ENCODE measurements at regions not wholly inside any gene's neighbourhood (a gene's known extent, or its start where the extent isn't known, plus 50 kb on each side); places are given as distances from the start of the nearest gene placed in this dataset.
A peak's percentile ranks its signal among the peaks of the same experiment; 100 is the strongest.

- peaks cover 0 to 69% (median 13%) of the 10 kb centered on the region in 11 experiments; a peak in 12 of 22 replicates for H3K36me3 ChIP-seq
- peaks cover 12 to 44% (median 15%) of the 10 kb centered on the region in 10 experiments for H3K4me1 ChIP-seq
- peaks cover 0 to 98% (median 37%) of the 10 kb centered on the region in 11 experiments; a peak in 14 of 22 replicates for H4K20me1 ChIP-seq
- TF ChIP-seq Cebpa-rat (IDR thresholded peaks at IDR 0.05), result no peak
- H3K27me3 ChIP-seq, result no peaks in the 10 kb centered on the region
- H3K27ac ChIP-seq, result no peak overlapping the region
- H3K4me3 ChIP-seq, result no peak overlapping the region
- H3K9me3 ChIP-seq (replicated peaks in 1 of 11), result peaks cover 0 to 13% (median 5%) of the 10 kb centered on the region in 11 experiments; a peak in 11 of 22 replicates
- no peak overlapping the region for H3K4me2 ChIP-seq
- no peak overlapping the region for H3K9ac ChIP-seq
Observed at GRCh38 chr7:131002600-131002999, 268.6 kb upstream of the KLF14 start.

- no peak overlapping the region for H3K9ac ChIP-seq
- H4K20me1 ChIP-seq, result peaks cover 0 to 98% (median 31%) of the 10 kb centered on the region in 11 experiments; a peak in 14 of 22 replicates
- H3K4me2 ChIP-seq, result peak overlapping the region in 3 of 11 experiments; percentile 2 to 51 (median 44); a peak in 3 of 22 replicates
- H3K36me3 ChIP-seq, result peaks cover 0 to 58% (median 13%) of the 10 kb centered on the region in 11 experiments; a peak in 13 of 22 replicates
- no peak overlapping the region for H3K27ac ChIP-seq
- H3K4me1 ChIP-seq, result peaks cover 17 to 49% (median 20%) of the 10 kb centered on the region in 10 experiments
- H3K27me3 ChIP-seq, result no peaks in the 10 kb centered on the region
- peaks cover 0 to 13% (median 5%) of the 10 kb centered on the region in 11 experiments; a peak in 11 of 22 replicates for H3K9me3 ChIP-seq (replicated peaks in 1 of 11)
- no peak for TF ChIP-seq Cebpa-rat (IDR thresholded peaks at IDR 0.05)
- no peak overlapping the region for H3K4me3 ChIP-seq
Observed at GRCh38 chr7:131003634-131004033, 269.6 kb upstream of the KLF14 start.

GRCh38 chr7:131004371-131004770, 270.4 kb upstream of the KLF14 start:
- H3K4me3 ChIP-seq, result no peak overlapping the region
- H3K27me3 ChIP-seq, result no peaks in the 10 kb centered on the region
- peaks cover 0 to 13% (median 5%) of the 10 kb centered on the region in 11 experiments; a peak in 11 of 22 replicates for H3K9me3 ChIP-seq (replicated peaks in 1 of 11)
- H3K27ac ChIP-seq, result no peak overlapping the region
- TF ChIP-seq Cebpa-rat (IDR thresholded peaks at IDR 0.05), result no peak
- H4K20me1 ChIP-seq, result peaks cover 0 to 98% (median 32%) of the 10 kb centered on the region in 11 experiments; a peak in 14 of 22 replicates
- H3K4me1 ChIP-seq, result peaks cover 13 to 49% (median 17%) of the 10 kb centered on the region in 10 experiments
- H3K4me2 ChIP-seq, result peak overlapping the region in 3 of 11 experiments; percentile 2 to 51 (median 44); a peak in 5 of 22 replicates
- peaks cover 0 to 51% (median 13%) of the 10 kb centered on the region in 11 experiments; a peak in 12 of 22 replicates for H3K36me3 ChIP-seq
- H3K9ac ChIP-seq, result no peak overlapping the region

DNA sequence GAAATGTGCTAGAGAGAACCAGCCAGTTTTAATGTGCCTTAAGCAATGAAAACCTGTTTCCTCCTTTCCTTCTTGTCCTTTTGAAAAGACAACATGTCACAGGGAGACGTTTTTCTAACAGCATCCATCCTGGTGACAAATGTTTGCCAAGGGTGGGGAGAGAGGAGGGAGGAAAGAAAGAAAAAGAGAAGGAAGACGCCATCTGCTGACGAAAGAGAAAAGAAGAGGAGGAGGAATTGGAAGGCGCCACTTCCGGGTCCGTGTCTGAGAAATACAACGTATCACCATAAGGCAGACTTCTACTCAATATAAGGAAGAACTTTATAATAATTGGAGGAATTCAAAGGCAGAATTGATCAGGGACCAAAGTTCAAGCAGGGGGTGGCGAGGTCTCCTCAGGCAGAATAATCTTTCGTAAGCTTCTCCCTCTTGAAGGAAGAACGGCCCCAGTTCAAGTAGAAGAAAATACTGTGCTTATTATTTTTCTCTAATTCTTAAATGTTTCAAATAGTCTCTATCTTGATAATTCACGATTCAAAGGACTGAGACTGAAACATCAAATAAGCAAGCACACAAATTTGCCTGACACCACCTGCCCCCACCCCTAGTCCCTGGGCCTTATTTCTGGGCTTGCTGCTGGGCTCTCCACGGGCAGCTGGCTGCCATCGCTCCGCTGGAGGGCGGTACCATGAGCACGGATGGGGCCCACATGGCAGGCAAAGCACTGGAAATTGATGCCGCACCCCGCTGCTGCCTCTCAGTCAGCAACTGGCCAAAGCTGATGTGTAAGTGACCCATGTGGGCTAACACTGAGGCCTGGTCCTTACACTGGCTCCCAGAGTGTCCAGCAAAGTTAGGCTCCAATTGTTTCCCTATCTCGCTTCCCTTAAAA, 273.7 kb upstream of the KLF14 start:
- Histone ChIP-seq H3K9ac (peak overlapping the region; percentile 14 to 56 (median 37); a peak in 11 of 22 replicates), H3K36me3 (peaks cover 0 to 18% (median 3%) of the 10 kb centered on the region in 11 experiments; a peak in 9 of 22 replicates), H3K27ac (peak overlapping the region; percentile 34 to 72 (median 50); a peak in 19 of 22 replicates), H4K20me1 (peaks cover 0 to 98% (median 39%) of the 10 kb centered on the region in 11 experiments; a peak in 14 of 22 replicates), H3K4me3 (no peak overlapping the region), H3K4me2 (peak overlapping the region; percentile 4 to 58 (median 24); a peak in 12 of 22 replicates), H3K9me3 (replicated peaks in 1 of 11) (peaks cover 0 to 8% (median under 1%) of the 10 kb centered on the region in 11 experiments; a peak in 9 of 22 replicates), H3K27me3 (no peaks in the 10 kb centered on the region), H3K4me1 (peaks cover 6 to 78% (median 44%) of the 10 kb centered on the region in 10 experiments)
- no peak for TF ChIP-seq Cebpa-rat (IDR thresholded peaks at IDR 0.05)

DNA sequence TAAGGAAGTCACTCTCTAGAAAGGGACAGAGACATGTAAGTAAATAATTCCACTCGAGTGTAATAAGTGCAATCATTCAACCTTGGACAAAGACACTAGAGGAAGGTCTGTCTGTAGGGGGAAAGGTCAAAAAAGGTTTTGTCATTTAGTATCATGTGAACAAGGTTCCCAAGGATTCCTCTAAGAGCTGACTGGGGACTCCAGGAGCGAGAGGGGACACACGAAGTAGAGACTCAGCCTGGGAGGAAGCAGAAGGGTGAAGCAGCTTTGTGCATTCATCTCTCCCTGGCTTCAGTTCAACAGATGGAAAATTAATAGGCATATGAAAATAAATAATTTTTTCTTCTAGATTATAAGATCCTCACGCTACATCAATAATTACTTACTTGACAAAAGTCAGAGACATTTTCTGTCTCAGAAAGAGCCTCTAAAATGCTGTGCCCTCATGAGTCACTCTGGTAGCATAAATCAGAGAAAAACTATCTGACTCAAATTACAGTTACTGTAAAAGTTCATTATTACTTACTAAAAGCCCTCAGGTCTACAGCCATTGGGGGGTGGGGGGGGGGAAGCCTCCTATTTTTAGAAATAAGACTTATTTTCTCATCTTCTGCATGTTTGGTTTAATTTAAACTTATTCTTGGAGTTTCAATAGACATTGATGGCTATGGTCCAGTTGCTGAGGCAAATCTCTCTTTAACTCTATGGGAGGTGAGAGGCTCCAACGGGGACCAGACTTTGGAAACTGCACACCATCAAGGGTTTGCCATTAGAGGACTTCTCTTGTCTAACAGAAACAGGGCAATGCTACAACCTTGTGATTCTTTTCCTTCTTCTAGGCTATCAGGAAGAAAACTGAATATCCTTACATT, 275.1 kb upstream of the KLF14 start:
- Histone ChIP-seq H3K4me3 (no peak overlapping the region), H3K9ac (no peak overlapping the region), H3K9me3 (replicated peaks in 1 of 11) (no peaks in the 10 kb centered on the region), H3K4me2 (peak overlapping the region in 3 of 11 experiments; percentile 2 to 28 (median 28); a peak in 3 of 22 replicates), H4K20me1 (peaks cover 0 to 98% (median 52%) of the 10 kb centered on the region in 11 experiments; a peak in 15 of 22 replicates), H3K27ac (peak overlapping the region in 2 of 11 experiments; percentile 18 to 26; a peak in 2 of 22 replicates), H3K36me3 (peaks cover 0 to 8% (median 0%) of the 10 kb centered on the region in 11 experiments; a peak in 6 of 22 replicates), H3K4me1 (peaks cover 6 to 86% (median 53%) of the 10 kb centered on the region in 10 experiments), H3K27me3 (no peaks in the 10 kb centered on the region)
- TF ChIP-seq Cebpa-rat (IDR thresholded peaks at IDR 0.05), result no peak

DNA sequence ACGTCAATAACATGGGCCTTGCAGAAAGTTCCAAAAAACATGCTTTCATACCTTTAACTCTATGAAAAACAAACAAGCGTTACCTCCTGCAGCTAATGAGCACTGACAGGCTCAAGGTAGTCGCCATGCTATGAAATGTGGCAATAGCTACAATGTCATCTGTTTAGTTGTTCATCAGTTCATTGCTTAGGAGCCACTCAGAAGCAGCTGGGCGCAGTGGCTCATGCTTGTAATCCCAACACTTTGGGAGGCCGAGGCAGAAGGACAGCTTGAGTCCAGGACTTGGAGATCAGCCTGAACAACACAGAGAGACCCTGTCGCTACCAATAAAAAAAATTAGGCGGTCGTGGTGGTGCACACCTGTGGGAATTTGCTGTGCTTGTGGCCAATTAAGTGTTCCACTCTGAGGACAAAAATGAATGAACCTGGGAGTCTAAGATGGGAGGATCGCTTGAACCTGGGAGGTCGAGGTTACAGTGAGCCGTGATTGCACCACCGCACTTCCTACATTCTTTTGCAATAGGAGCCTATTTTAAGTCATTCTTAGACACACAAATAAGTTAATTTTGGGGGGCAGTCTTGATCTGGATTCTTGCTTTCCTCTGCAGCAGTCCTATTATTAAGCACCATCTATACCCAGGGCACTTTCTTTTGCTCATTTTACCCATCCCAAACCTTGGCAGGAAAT, 276.2 kb upstream of the KLF14 start:
- no peaks in the 10 kb centered on the region for H3K9me3 ChIP-seq (replicated peaks in 1 of 11)
- H3K36me3 ChIP-seq, result peaks cover 0 to 13% (median 0%) of the 10 kb centered on the region in 11 experiments; a peak in 6 of 22 replicates
- peaks cover 0 to 98% (median 59%) of the 10 kb centered on the region in 11 experiments; a peak in 15 of 22 replicates for H4K20me1 ChIP-seq
- H3K4me2 ChIP-seq, result peak overlapping the region in 10 of 11 experiments; percentile 13 to 87 (median 63); a peak in 17 of 22 replicates
- no peaks in the 10 kb centered on the region for H3K27me3 ChIP-seq
- peak overlapping the region in 5 of 11 experiments; percentile 1 to 53 (median 14); a peak in 5 of 22 replicates for H3K27ac ChIP-seq
- TF ChIP-seq Cebpa-rat (IDR thresholded peaks at IDR 0.05), result no peak
- H3K9ac ChIP-seq, result no peak overlapping the region
- no peak overlapping the region for H3K4me3 ChIP-seq
- peaks cover 6 to 79% (median 51%) of the 10 kb centered on the region in 10 experiments for H3K4me1 ChIP-seq

GRCh38 chr7:131010717-131011431, 276.9 kb upstream of the KLF14 start:
- peaks cover 0 to 100% (median 64%) of the 10 kb centered on the region in 11 experiments; a peak in 15 of 22 replicates for H4K20me1 ChIP-seq
- H3K9ac ChIP-seq, result no peak overlapping the region
- H3K36me3 ChIP-seq, result peaks cover 0 to 17% (median 0%) of the 10 kb centered on the region in 11 experiments; a peak in 6 of 22 replicates
- no peaks in the 10 kb centered on the region for H3K9me3 ChIP-seq (replicated peaks in 1 of 11)
- H3K4me3 ChIP-seq, result no peak overlapping the region
- H3K27ac ChIP-seq, result peak overlapping the region in 5 of 11 experiments; percentile 11 to 53 (median 18); a peak in 8 of 22 replicates
- no peaks in the 10 kb centered on the region for H3K27me3 ChIP-seq
- peak overlapping the region in 10 of 11 experiments; percentile 13 to 87 (median 63); a peak in 17 of 22 replicates for H3K4me2 ChIP-seq
- TF ChIP-seq Cebpa-rat (IDR thresholded peaks at IDR 0.05), result no peak
- peaks cover 6 to 77% (median 51%) of the 10 kb centered on the region in 10 experiments for H3K4me1 ChIP-seq

Measured in BLaER1 treated with 17β-estradiol and CSF1 and Interleukin-3, amounts not matched to agents 10 nM and 100 nM (cell line).